ENCODE measurements at regions not wholly inside any gene's neighbourhood (a gene's known extent, or its start where the extent isn't known, plus 50 kb on each side); places are given as distances from the start of the nearest gene placed in this dataset.

DNA sequence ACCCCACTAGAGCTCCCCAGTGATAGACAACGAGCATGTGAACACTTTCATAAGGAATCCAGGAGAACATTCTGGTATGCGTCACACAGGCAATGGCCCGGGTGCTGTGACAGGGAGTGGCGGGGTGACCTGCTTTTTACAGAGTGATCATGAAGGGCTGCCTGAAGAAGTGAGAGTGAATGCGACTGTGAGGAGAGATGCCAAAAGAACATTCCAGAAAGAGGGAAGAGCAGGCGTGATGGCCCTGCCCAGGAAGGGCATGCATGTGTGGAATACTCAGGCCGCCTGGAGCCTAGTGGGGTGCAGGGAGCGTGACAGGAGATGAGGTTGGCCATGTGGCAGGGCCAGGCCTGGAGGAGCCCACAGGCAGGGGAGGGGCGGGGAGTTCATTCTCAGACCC, 53.8 kb downstream of the FZD10 start:
- no peak for DNase-seq

DNA sequence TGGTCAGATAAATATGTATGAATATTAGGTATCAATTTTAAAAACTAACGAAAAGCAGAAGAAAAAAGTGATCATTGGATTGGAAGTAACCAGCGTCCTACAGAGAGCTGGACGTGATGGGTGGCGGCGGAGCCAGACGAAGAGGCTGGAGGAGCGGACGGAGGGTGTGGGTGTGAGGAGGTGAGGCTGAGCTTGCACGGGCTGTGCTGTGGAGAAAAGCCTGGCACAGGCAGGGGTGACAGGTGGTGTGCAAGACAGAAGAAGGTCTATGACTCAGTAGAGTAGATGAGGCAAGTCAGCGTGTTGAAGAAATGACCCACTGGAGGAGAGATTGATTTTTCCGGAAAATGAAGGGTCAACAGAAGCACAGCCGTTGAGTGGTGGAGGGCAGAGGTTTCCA, 56.4 kb downstream of the FZD10 start:
- DNase-seq, result no peak

DNA sequence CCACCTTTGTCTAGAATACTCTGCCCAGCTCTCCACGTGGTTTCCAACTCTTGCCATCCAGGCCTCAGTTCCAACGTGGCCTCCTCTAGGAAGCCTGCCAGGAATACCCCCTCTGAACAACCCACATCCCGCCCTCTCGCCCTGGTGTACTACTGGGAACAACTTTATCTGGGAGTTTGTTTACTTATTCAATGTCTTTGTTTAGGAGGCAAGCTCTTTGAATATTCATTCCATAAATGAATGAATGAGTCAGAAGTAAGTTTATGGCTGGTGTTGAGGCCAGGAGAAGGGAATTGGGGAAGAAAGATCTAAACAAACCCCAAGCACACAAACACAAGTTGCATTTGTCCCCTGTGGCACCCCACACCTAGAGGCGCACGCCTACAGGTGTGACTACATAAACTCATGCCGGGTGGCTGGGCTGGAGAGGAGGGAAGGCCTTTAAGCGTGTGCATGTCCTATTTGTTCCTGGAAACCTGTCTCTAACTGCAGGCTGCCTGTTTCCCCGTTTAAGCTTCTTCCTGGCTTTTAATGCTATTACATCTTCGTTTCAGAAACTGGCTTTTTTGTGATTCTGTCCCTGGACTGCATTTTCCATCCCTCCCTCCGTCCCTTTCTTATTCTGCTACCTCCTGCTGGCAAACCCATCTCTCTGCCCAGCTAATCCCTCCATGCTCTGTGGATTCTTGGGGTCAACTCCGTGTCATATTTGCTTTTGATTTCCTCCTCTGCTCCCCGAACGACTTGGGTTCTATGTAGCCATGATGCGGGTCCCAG, 57.9 kb downstream of the FZD10 start:
- DNase-seq, result no peak

DNA sequence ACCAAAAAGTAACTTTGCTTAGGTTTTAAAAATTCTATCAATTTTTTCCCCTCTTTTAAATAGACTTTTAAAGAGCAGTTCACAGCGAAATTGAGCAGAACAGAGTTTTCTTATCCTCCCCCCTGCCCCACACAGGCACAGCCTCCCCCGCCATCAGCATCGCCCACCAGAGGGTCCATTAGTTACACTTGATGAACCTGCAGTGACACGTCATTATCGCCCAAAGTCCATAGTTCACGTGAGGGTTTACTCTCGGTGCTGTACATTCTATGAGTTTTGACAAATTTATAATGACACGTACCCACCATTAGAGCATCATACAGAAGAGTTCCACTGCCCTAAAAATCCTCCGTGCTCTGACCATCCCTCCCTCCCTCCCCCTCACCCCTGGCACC, 58.4 kb downstream of the FZD10 start:
- DNase-seq, result no peak

DNA sequence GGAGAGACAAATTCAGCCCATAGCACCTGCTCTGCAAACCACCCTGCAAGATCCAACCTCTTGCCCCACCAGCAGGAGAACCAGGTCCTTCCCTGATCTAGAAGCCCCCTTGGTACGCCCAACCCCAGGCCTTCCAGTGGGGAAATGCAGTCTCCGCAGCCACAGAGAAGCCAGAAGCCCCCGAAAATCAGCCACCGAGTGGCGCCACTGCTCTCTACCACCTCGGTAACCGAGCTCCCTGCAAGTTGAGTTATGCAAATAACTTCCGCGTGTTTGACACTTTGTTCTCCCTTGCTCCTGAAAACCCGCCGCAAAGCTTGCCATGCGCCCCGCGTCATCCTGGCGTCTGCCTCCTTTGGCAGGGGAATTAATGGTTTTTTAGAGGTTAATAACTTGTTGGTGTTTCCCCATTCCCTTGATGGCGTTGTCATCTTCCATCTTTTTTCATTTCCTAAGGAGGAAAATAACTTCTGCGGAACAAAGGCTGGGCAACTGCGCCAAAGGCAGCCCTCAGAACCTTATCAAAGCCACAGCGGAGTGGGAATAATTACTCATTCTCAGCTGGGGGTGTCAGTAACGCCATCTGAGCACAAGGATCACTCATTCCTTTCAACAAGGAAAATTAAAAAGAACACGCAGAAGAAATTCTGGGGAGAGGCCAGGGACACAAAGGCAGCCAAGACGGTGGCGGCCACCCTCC, 60.4 kb downstream of the FZD10 start:
- no peak for DNase-seq

DNA sequence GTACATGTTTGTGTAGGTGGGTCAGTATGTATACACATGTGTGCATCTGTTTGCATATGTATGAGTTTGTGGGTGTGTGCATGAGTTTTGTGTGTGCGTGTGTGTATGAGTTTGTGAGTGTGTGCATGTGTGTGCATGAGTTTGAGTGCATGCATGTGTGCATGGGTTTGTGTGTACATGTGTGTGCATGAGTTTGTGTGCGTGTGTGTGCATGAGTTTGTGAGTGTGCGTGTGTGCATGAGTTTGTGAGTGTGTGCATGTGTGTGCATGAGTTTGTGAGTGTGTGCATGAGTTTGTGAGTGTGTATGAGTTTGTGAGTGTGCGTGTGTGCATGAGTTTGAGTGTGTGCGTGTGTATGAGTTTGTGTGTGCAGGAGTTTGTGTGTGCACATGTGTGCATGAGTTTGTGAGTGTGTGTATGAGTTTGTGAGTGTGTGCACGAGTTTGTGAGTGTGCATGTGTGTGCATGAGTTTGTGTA, 61.5 kb downstream of the FZD10 start:
- no peak for DNase-seq

DNA sequence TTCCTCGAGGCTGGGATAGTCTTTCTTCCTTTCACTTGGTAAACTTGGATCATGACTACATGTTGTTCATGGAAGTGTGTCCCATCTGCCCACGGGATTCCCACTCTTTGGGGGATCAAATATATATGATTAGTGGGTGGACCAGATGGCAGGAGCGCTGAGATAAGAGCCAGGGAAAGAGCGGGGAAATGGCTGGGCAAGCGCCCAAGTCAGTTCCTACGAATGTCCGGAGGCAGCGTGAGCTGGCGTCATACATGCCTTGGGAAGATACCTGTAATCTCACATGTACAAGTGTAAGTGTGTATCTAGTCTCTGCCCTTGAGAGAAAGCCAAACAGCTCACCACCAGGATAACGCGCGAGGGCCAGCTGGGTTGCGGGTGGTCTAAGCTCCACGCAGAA, 62.3 kb downstream of the FZD10 start:
- no peak for DNase-seq

DNA sequence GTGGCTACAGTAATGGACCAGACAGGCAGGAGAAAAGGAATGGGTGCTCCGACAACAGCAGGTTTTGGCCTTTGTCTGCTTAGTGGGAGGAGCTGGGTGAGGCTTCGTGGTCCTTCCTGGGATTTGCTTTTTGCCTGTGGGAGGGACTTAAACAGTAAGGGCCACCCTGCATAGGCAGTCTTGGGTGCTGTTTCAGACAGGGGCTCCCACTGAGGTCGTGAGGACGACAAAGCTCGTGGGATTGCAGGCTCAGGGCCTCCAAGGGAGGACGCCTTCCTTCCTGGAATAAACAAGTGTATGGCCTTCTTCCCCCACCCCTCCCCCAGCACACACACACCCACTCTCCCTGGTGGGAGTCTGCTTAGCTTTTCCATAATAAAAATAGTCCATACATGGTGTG, 63.1 kb downstream of the FZD10 start:
- DNase-seq, result no peak

DNA sequence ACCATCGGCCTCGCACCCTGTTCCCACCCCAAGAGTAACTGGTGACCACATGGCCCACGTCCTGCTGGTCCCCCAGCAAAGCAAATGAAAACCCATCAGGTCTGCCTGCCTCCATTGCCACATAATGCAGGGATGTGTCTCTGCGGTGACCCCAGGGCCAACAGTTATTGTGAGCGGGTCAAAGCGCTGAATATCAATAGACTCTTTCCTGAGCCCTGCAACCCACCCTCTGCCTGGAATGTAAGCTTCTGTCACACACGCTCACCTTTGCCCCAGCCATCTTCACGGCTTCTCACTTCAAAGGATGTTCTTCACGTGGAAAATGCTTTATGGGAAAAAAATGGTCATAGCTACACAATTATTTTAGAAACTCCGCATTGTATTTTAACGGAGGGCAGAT, 63.9 kb downstream of the FZD10 start:
- DNase-seq, result no peak

DNA sequence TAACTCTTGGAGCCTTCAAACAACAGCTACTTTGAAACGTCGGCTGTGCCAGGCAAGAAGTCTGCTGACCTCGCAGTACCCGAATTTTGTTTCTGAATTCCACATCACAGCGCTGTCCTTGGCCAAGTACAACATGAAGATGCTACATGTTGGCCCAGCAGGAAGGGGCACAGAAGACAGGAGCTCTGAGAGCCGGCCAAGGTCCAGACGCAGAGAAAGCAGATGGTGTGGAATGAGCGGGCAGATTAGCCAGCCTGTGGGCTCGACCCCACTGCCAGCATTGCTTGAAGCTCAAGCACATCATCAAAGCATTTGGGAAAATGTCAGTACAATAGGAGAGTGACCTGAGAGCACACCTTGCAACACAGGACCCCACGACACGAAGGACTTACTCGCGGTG, 64.5 kb downstream of the FZD10 start:
- DNase-seq, result no peak

DNA sequence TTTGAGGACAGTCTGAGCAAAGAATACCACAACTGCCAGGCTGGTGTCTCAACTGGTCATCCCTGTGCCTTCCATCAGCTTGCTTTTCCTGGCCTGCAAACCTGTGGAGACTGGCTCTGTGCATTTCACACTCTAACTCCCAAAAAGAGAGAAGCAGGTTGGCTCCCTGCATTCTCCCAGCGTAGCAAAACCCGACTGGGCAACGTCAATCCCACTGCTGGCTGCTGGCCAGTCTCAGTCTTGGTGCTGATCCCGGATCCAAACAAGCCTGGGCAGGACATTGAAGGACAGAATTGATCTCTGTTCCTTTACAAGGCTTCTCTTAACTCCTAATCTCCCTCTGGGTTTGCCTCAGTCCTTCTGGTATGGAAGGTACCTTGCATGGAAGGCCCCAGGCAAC, 65.4 kb downstream of the FZD10 start:
- DNase-seq, result no peak

DNA sequence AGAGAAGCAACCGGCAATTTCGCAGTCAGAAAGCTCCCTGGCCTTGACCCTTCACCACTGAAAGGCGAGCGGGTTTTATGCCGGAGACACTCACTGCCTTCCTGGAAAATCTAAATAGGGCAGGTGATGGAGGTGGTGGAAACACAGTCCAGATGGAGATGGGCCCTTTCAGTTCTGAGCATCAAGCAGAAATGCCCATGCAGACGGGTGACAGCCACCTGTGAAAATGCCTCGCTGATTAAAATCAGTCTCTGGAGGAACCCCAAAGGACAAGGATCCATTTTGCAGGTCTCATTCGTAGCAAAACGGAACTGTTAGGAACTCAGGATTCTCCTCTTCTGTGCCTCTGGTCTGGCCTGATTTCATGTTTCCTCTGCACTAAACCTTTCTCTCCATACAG, 74.2 kb downstream of the FZD10 start:
- DNase-seq, result no peak

DNA sequence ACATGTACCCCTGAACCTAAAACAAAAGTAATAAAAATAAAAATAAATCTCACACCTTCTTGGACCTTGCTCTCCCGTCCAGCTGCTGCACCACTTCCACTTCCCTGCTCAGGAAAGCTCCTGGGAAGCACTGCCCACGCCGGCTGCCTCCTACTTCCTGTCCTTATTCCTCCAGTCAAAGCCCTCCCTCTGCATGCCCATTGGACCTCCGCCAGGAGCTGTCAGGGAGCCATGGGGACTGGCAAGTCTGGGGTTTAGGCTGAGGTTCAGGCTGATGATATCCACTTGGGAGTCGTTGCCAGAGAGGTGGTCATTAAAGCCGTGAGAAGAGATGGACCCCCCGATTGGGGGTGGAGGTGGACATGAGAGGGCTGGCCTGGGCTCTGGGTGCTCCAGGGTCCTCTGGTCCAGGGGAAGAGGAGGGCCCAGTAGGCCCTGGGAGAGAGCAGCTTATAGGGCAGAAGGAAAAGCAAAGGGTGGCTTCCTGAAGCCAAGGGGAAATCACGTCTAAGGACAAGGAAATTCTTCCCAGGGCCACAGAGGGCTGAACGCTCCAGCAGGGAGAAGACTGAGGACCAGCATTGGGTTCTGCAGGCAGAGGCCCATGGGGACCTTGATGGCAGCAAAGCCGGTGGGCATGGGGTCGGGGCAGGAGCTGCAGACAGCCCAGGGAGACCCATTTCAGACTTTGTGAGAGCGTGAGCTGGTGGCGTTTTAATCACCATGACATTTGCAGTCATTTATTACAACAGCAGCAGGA, 78.7 kb downstream of the FZD10 start:
- DNase-seq, result no peak

DNA sequence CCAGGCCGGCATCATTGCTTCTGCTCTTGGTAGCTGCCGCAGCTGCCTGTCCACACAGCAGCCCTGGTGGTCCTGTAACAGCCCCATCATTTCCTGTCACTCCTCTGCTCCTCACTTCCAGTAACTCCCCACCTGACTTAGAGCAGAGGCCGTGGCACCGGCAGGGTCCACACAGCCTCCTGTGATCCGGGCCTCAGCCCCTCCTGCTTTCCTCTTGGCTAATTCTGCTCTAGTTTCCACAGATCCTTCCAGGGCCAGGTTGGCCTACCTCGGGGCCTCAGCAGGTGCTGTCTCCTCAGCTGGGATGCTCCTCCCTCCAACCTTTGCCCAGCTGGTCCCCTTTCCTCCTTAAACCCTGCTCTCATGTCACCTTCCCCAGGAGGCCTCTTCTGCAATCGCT, 80.2 kb downstream of the FZD10 start:
- DNase-seq, result no peak

DNA sequence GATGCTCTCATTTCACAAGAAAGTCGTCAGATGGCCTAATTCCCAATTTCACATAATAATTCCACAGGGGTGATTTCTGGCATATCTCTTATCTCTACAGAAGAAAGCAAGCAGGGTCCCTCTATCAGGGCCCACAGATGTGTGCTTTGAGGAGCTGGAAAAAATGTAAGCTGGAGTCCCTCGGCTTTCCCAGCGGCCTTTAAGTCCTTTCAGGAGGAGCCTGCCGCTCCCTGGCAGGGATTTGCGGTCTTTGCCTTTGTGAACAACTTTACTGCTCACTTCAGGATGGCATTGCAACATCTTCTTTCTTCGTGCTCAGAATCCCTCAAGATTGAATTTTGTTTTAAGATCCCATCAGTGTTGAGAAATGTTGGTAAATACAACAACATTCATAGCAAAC, 83.0 kb downstream of the FZD10 start:
- DNase-seq, result no peak

DNA sequence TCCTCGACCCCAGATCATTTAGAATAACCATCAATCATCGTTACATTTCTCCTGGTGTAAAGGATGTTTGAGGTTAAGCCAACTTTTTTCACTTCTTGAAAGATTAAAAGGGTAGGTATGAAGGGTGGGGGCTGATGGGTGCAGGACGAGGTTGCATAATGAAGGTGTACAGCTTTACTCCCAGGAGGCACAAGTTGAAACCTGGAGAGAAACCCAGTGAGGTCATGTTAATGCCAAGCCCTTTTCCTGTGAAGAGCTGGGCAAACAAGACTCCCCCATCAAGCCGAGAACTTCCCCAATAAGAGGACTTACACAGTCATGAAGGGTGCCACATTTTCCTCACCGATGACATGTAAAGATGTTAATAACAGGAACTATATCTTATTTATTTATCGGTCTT, 84.3 kb downstream of the FZD10 start:
- DNase-seq, result no peak

DNA sequence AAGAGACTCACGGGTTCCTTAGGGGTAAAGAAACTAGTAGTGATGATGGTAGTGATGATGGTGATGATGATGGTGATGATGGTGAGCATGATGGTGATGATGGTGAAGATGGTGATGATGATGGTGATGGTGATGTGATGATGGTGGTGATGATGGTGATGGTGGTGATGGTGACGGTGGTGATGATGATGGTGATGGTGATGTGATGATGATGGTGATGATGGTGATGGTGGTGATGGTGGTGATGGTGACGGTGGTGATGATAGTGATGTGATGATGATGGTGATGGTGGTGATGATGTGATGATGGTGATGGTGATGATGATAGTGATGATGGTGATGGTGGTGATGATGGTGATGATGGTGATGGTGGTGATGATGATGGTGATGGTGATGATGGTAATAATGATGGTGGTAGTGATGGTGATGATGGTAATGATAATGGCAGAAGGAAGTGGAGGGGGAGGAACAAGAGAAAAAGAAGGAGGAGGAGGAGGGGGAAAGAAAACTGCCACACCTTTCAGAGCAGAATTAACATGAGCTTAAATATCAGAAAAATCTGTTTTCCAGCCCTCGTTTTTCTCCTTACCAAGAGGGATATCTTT, 85.5 kb downstream of the FZD10 start:
- DNase-seq, result no peak

DNA sequence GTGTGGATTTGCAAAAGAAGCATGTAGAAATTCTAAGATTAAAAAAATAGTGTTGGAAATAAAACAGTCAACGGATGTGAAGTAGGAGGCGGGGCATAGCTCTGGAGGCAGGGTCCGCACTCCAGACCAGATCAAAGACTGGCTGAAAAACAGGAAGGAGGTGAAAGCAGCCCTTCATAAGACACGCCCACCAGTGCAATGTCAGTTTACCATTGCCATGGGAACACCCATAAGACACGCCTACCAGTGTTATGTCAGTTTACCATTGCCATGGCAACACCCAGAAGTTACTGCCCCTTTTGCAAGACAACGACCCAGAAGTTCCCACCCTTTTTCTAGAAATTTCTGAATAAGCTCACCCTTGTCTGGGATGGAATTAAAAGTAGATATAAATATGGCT, 87.1 kb downstream of the FZD10 start:
- no peak for DNase-seq

DNA sequence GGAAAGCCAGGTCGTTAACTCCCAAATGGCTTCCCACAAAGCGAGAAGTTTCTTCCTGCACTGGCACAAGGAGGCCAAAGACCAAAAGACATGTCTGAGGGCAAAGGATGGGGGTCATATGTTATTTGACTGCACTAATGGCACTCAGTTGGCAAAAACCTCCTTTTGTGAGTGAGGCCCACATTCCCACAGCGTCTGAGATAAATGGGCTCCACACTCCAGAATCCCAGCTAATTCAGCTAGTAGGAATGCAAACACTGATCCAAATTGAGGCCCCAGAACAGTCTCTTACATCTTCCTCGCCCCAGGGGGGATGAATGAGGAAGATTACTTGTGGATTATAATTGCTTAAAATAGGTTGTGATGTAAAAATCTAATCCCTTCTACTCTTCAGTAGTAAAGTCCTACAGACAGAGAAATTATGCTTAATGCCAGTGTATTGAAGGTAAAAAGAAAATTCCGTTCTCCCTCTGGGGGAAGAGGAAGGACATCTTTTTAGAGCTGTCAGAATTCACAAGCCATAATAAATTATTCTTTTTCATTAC, 86.4 kb upstream of the PIWIL1 start:
- no peak for DNase-seq

DNA sequence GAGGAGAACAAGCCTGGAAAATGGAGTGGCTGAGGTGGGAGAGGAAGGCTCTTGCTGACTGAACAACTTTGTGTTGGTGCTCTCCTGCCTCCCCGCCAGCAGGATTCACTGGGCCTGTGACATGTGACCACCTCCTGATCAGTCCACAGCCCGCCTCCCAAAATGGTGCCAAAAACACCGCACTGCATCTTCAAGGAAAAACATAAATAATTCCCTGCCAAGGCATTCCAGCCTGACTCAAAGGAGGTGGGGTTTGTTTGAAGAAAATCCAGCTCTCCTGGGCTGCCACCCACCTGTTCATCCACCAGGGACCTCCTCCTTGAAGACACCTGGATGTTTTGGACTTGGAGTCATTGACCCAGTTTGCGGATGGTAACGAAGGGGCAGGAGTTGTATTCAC, 83.8 kb upstream of the PIWIL1 start:
- DNase-seq, result no peak

DNA sequence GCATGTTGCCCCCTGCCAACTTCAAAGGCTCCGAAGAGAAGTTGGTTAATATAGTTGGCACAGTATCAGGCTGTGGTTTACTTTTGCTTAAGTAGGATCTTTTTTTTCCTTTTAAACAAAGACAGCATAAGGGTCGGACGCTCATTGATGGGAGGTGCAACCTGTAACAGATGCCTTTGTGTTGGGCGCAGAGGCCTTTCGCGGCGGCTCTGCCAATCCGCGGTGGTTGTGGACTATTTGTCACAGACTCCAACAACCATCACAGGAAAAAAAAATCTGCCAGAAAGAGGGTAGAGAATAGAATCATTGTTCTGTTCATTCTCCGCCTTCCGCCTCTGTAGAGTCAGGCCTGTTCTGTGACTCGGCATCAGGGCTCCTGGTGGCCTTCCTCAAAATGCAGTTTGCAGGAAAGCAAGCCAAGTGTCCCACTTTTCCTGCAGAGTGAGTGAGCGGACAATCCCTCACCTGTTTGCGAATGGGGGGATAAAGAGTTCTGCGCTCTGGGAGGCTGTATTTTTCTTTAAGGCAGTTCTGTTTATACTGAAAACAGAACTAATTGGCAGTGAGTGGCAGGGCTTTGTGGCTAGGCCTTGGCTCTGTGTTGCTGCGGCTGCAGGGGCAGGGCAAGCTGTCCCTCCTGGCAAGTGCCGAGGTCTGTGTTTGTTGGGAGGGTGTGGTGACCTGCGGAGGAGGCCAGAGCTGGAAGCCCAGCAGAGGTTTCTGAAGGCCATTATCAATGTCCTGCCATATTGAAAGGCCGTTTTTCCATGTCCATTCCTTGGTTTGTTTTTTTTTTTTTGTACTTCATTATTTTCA, 83.0 kb upstream of the PIWIL1 start:
- DNase-seq, result peak; percentile 82

DNA sequence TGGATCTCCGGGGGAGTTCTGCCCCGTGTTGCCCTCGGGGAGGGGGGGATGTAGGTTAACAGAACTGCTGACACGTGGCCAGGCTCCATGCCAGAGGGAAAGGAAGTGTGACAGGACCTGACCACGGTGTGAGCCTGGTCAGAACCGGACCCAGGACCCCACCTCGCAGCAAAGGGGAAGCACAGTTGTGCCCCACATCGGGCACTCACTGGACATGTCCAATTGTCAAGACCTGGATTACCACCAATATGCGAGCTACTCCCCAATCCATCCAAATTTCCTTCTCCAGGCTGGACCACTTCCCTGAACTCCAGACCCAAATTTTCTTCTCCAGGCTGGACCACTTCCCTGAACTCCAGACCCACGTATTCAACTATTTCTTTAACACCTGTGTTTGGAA, 78.8 kb upstream of the PIWIL1 start:
- DNase-seq, result no peak

Data from NCI-H1105 treated with DMSO at 0.1 percent for 48 hours (cell line).